Nephron progenitor cell (in vitro differentiated cells): ENCODE measurements at regions not wholly inside any gene's neighbourhood (a gene's known extent, or its start where the extent isn't known, plus 50 kb on each side); places are given as distances from the start of the nearest gene placed in this dataset.
A peak's percentile ranks its signal among the peaks of the same experiment; 100 is the strongest.

ENCODE experiments used
- DNase-seq: peaks from one replicate; pipeline ENCODE4 v3.0.0; 2021
- H3K27ac Mint-ChIP-seq: 2 replicates; pipeline ENCODE4 v1.8.0; 2021; ENCODE audit warnings: mild to moderate bottlenecking, moderate library complexity, mixed read lengths
- H3K27me3 Mint-ChIP-seq: 2 replicates; pipeline ENCODE4 v1.8.0; 2021; ENCODE audit warnings: mild to moderate bottlenecking, low read depth, mixed read lengths; ENCODE audit not compliant: poor library complexity
- H3K36me3 Mint-ChIP-seq: 2 replicates; pipeline ENCODE4 v1.8.0; 2021; ENCODE audit warnings: low read depth, mixed read lengths
- H3K4me1 Mint-ChIP-seq: 2 replicates; pipeline ENCODE4 v1.8.0; 2021; ENCODE audit warnings: mixed read lengths
- H3K4me3 Mint-ChIP-seq: 2 replicates; pipeline ENCODE4 v1.8.0; 2021; ENCODE audit warnings: mild to moderate bottlenecking, moderate library complexity, mixed read lengths
- H3K9me3 Mint-ChIP-seq: 2 replicates; pipeline ENCODE4 v1.8.0; 2021; ENCODE audit warnings: mild to moderate bottlenecking, moderate library complexity, mixed read lengths
- CTCF ChIP-seq: fragments of 200-600 bp; sonication (generic); IDR thresholded peaks from 2 replicates; pipeline ENCODE4 v1.5.0; 2021; ENCODE audit warnings: antibody characterized with exemption

GRCh38 chr16:54509456-54509855 lies 222.9 kb upstream of the IRX3 start:
- Mint-ChIP-seq H3K4me1 (peaks cover 88% of the 10 kb centered on the region), H3K4me3 (no peak overlapping the region), H3K9me3 (no peaks in the 10 kb centered on the region), H3K27me3 (peaks cover 12% of the 10 kb centered on the region), H3K36me3 (no peaks in the 10 kb centered on the region), H3K27ac (peak overlapping the region; percentile 19)
- TF ChIP-seq CTCF = no peak
- DNase-seq = no peak

- no peaks in the 10 kb centered on the region for H3K9me3 Mint-ChIP-seq
- no peaks in the 10 kb centered on the region for H3K36me3 Mint-ChIP-seq
- no peak for TF ChIP-seq CTCF
- H3K4me3 Mint-ChIP-seq = no peak overlapping the region
- peaks cover 96% of the 10 kb centered on the region for H3K4me1 Mint-ChIP-seq
- peaks cover 14% of the 10 kb centered on the region for H3K27me3 Mint-ChIP-seq
- no peak for DNase-seq
- H3K27ac Mint-ChIP-seq = peak overlapping the region; percentile 20
Observed at GRCh38 chr16:54508351-54508750, 221.8 kb upstream of the IRX3 start.

GRCh38 chr16:54506741-54507500 lies 220.3 kb upstream of the IRX3 start:
- H3K27ac Mint-ChIP-seq = peak overlapping the region; percentile 4
- H3K4me1 Mint-ChIP-seq = peaks cover 95% of the 10 kb centered on the region
- H3K27me3 Mint-ChIP-seq = peaks cover 14% of the 10 kb centered on the region
- no peak for DNase-seq
- H3K36me3 Mint-ChIP-seq = no peaks in the 10 kb centered on the region
- no peak for TF ChIP-seq CTCF
- H3K9me3 Mint-ChIP-seq = no peaks in the 10 kb centered on the region
- H3K4me3 Mint-ChIP-seq = peak overlapping the region; percentile 4

GRCh38 chr16:54506214-54506580 lies 219.6 kb upstream of the IRX3 start:
- H3K27ac Mint-ChIP-seq = no peak overlapping the region
- peak overlapping the region; percentile 16 for H3K4me3 Mint-ChIP-seq
- no peak for TF ChIP-seq CTCF
- peaks cover 14% of the 10 kb centered on the region for H3K27me3 Mint-ChIP-seq
- H3K4me1 Mint-ChIP-seq = peaks cover 88% of the 10 kb centered on the region
- DNase-seq = no peak
- H3K36me3 Mint-ChIP-seq = no peaks in the 10 kb centered on the region
- H3K9me3 Mint-ChIP-seq = no peaks in the 10 kb centered on the region

GRCh38 chr16:54505549-54506213 lies 219.1 kb upstream of the IRX3 start:
- Mint-ChIP-seq H3K36me3 (no peaks in the 10 kb centered on the region), H3K27me3 (peaks cover 10% of the 10 kb centered on the region), H3K27ac (no peak overlapping the region), H3K4me1 (peaks cover 82% of the 10 kb centered on the region), H3K4me3 (no peak overlapping the region), H3K9me3 (no peaks in the 10 kb centered on the region)
- TF ChIP-seq CTCF = no peak
- DNase-seq = no peak
